ENCODE measurements at regions not wholly inside any gene's neighbourhood (a gene's known extent, or its start where the extent isn't known, plus 50 kb on each side); places are given as distances from the start of the nearest gene placed in this dataset.
A peak's percentile ranks its signal among the peaks of the same experiment; 100 is the strongest.

DNA sequence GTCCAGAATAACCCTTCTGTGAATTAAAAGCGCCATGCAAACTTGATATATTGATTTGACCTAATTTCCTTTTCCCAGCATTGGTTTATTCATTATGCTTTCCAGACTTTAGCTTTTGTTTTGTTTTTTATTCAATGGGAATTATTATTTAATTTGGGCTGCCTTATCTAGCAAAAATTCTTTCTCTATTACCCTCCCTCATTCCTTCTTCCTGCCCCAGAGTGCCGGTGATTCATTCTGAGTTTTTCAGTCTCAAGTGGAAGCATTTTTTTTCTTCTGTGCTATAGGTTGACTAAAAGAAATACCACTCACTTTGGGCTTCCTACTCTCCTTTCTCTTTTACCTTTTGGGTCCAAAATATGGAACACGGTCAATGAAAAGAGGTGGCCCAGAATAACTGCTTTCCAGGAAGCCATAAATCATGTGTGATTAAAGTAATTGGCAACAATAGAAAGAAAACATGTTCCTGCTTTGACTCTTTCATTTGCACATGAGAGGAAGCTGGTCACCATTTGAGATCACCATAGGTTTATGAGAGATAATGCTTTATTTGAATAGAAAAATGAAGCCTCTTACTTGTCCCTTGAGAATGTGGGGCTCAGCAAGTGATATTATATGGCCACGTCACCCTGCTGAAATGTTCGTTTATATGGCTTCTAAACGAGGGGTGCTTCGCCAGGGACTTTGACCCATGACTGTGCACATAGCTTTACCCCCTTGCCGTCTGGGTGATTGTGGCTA, 422.8 kb upstream of the ZEB2 start:
- ATAC-seq (no peak), DNase-seq (no peak)
- intact Hi-C loops (cut with micrococcal nuclease), result no loop called here

DNA sequence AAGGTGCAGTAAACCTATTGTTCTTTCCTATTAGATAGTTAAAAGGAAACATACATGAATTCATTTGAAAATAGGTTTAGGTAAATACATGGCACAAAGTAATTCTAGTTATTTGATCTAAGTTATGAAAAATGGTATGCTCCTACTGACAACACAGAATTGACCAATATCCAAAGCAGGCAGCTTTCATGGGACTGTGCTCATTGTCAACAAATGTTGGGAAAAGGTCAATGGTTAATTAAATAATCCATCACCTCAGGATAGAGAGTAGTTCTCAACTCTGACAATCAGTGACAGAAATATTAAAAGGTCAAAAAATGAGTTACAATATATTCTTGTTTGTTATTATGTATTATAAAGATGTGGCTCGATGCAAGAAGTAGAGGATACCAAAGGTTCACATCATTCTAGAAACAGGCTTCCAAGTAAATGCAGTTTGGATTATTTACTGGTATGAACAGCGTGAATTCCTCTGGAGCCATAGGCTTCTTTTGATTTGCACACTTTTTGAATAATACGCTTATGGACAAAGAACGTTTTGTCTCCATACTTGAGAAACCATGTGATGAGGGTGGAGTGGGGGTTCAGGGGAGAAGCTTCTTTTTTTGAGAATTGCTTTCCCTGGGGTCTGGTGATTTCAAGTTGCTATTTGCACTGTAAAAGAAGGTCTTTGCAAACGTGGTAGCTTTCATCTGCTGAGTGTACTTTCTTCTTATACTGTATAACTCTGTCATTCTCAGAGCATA, 422.0 kb upstream of the ZEB2 start:
- DNase-seq, result no peak
- intact Hi-C loops (cut with micrococcal nuclease), result no loop called here
- ATAC-seq, result no peak

DNA sequence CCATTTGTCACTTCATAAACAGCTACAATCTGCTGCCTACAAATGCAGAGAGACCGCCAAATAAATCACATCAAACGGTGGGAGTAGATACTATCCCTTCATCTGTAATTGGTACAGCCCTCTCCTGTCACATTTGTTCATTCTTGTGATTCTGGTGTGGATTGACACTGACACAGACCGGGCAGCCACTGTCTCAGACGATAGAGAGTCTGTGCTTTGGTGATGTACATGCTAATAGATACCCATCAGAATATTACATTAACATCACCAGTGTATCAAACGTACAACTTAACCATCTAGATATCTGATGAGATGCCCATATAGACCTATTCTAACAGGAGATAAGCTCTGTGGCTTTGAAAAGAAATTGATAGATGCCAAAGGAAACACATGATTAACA, 419.7 kb upstream of the ZEB2 start:
- intact Hi-C loops (cut with micrococcal nuclease), result no loop called here
- DNase-seq, result no peak
- ATAC-seq, result no peak

DNA sequence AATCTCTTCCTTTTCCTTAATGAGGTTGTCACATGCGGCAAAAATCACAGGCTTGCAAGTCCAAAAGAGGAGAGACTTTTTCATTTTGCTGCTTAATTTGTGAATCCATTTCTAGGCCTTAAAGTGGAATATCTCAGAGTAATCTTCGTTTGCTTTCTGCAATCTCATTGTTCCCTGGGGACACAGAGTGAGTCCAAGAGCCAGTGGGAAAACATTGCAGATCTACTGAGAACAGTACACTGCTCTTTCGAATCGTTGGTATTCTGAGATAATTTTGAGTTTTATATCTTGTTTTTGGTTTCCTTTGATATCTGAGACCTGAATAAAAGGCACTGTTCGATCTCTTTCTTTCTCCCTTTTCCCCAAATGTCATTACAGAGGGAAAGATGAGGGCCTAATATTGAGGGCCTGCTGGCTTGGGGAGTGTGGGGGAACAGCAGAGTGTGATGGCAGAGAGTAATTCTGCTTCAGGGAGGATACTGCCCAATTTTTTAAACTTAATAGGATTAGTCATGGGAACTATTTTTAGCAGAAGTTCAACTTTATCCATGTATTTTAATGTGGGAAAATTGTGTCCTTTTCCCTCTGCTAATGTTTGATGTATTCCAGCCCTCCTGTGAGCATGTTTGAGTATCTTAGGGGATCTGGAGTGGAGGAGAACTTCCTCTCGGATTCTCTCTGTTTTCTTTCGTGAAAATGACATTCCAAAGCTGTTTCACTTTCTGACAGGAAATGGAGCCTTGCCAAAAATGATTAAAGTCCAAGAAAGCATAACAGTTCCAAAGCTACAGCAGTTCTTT, 418.2 kb upstream of the ZEB2 start:
- intact Hi-C loops (cut with micrococcal nuclease), result no loop called here
- DNase-seq, result no peak
- peak; percentile 90 for ATAC-seq

DNA sequence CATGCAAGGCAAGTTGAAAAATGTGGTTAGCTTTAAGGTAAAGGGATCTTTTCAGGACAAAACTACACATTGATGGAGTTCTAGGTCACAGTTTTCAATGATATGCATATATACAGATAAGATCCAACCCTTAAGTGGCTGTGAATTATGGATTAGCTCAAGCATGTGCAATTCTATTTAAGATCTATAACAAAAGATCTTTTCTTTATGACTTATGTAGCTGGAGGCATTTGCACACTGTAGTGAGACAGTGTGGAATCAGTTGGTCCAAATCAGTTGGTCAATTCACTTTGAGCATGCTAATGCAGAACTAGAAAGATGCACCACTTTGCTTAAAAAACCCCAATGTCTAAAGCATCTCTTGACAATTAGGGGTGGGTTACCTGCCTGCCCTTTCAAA, 417.1 kb upstream of the ZEB2 start:
- no peak for ATAC-seq
- intact Hi-C loops (cut with micrococcal nuclease), result no loop called here

DNA sequence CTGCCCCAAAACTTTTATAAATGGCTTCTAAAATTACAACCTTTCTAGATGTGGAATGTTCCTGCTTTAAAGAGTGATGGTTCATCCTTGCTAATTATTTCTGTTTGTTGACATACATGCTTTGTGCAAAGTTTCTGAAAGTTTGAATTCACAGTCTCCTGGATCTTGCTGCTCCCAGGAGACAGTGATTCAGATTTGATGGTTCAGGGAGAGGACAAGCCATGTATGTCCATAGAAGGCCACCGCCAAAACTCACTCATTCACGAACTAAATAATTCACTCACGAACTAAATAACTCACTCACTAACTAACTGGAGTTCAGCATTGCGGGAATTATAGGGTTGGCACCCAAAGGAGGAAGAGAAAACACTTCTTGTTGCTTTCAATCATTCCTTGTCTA, 416.5 kb upstream of the ZEB2 start:
- peak; percentile 24 for ATAC-seq

More for the DNA sequence above, 417.1 kb upstream of the ZEB2 start:
- DNase-seq, result no peak

DNA sequence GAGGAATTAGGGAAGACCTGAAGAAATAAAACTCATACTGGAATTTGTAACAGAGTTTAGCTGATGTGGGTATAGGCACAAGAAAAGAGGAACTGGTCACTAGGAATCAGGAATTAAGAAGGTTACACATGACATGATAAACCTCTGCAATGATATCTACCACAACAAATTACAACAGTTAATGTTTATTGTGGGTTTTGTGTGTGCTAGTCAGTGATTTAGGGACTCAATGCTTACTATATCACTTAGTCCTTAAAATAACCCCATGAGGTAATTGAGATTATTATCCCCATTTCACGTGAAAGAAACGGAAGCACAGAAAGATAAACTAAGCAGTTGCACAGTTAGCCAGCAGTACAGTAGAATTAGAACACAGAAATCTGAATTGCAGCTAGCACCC, 415.8 kb upstream of the ZEB2 start:
- DNase-seq (no peak), ATAC-seq (no peak)
- intact Hi-C loops (cut with micrococcal nuclease), result no loop called here

More for the DNA sequence above, 416.5 kb upstream of the ZEB2 start:
- intact Hi-C loops (cut with micrococcal nuclease), result no loop called here
- no peak for DNase-seq

DNA sequence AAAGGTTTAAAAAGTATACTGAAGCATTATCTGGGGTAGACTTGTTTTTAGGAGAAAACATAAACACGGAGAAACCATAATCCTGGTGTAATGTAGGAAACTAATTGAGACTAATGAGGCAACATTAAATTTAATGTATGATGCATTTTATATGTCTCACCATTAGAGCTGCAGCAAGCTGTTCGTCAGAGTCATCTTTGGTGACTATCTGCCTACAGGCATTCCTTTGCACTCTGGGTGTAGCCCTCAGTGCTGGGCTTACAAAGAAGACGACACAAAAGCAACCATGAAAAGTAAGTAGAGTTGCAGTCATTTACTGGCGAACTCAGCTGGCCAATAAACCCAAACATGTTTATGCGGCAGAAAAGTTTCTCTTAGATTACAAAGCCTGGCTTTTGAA, 415.3 kb upstream of the ZEB2 start:
- ATAC-seq (no peak), DNase-seq (no peak)
- intact Hi-C loops (cut with micrococcal nuclease), result no loop called here

DNA sequence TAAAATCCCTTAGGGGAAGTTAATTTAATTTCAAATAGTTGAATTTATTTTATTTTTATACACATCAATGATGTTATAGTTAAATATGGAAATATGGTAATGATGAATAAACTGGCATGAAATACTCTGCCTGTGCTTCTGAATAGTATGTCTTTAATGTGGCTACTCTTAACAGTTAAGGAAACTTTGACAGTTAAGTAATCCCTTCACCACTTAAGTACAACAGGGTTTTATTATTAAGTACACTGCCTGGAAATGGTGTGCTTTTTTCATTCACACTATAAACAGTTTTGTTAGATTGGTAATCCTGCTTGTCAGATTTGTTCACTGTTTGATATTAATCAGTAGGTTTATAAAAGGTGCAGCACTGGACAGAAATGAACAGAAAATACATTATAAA, 412.0 kb upstream of the ZEB2 start:
- DNase-seq (no peak), ATAC-seq (no peak)
- intact Hi-C loops (cut with micrococcal nuclease), result no loop called here

DNA sequence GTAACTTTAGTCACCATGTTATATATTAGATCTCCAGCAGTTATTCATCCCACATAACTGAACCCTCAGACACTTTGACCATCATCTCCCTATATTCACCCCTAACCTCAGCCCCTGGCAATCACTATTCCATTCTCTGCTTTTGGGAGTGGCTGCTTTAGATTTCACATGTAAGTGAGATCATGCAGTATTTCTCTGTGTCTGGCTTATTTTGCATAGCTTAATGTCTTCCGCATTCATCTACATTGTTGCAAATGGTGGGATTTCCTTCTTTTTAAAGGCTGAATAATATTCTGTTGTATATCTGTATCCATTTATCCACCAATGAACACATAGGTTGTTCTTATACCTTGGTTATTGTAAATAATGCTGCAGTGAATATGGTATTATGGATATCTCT, 411.6 kb upstream of the ZEB2 start:
- ATAC-seq, result no peak
- DNase-seq, result no peak
- intact Hi-C loops (cut with micrococcal nuclease), result no loop called here

DNA sequence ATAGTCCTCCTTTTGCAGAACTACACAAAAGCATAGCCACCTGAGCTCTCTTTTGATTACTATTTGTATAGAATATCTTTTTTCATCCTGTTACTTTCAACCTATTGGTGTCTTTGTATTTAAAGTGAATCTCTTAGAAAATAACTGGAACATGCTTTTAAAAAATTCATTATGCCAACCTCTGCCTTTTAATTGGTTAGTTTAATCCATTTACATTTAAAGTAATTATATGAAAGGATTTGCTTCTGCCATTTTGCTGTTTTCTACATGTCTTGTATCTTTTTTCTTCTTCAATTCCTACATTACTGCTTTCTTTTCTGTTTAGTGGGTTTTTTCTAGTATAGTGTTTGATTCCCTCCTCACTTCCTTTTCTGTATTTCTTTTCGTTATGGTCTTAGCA, 407.5 kb upstream of the ZEB2 start:
- intact Hi-C loops (cut with micrococcal nuclease), result no loop called here
- ATAC-seq (no peak), DNase-seq (no peak)

DNA sequence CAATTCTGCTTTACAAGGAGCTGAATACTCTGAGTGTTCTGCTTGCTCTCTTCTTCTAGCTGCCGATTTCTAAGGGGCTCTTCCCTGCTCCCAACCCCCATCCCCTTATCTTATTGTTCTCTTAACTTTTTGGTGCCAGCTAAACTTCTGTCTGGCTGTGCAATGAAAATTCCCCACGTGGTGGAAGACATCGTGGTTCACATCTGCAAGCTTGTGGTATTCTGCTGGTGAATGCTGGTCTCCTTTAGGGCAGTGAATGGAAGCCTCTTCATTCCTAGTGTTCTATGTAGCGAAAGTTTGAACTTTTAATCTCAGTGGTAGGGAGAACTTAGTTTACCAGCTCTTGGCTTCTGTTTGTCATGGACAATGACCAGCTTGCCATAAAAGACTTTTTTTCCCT, 406.0 kb upstream of the ZEB2 start:
- DNase-seq (no peak), ATAC-seq (no peak)
- intact Hi-C loops (cut with micrococcal nuclease), result no loop called here

DNA sequence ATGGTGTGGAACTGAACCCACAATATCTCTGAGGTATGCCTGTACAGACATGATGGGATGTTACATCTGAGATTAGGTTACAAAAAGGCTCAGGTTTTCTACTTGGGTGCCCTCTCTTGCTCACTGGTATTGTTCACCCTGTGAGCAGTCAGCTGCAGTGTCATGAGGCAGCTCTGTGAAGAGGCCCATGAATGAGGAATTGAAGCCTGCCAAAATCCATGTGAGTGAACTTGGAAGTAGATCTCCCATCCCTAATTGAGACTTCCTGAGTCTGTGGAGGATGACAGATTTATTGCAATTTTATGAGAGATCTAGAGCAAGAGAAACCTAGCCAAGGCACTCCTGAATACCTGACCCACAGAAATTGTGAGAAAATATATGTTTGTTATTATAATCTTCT, 404.9 kb upstream of the ZEB2 start:
- no peak for DNase-seq
- ATAC-seq, result no peak
- intact Hi-C loops (cut with micrococcal nuclease), result no loop called here

DNA sequence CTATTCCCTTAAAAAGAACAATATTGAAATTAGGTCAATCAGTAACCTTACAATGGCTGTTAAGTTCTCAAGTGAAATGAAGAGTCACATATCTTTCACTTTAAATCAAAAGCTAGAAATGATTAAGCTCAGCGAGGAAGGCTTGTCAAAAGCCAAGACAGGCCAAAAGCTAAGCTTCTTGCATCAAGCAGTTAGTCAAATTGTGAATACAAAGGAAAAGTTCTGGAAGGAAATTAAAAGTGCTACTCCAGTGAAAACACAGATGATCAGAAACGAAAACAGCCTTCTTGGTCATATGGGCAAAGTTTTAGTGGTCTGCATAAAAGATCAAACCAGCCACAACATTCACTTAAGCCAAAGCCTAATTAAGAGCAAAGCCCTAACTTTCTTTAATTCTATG, 402.6 kb upstream of the ZEB2 start:
- ATAC-seq, result no peak
- no peak for DNase-seq
- intact Hi-C loops (cut with micrococcal nuclease), result no loop called here

DNA sequence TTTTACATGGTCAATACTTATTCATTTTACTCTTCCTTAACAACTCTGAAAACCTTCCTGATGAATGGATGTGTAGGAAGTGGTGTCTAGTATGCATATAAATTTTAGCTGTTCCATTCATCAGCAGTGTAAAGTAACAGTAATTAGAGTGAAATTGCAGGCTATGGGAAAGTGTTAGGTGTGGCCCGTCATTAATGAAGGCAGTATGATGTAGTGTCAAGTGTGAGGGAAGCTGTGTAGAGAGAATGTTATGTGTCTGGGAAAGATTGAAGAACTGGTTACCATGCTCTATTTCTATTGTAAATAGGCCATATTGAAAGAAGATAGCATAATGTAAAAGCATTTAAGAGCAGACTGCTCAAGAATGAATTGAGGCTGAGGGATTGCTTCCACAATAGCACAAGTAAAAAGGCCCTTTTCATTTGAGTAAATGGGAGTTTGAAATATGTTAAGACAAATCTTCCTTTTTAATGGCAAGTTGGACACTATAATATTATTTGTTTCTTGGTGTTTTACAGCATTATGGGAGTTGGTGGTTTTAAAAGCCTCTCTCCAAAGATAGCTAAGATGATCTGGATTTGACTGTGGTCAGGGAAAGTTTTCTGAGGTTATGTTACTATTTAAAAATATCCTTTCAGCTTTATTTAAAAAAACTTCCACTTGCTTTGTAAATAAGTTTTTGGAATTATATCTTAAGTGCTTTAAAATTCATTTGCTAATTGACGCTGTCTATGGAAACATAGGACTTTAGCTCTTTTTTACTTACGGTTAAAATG, 401.0 kb upstream of the ZEB2 start:
- intact Hi-C loops (cut with micrococcal nuclease), result no loop called here
- ATAC-seq (no peak), DNase-seq (no peak)

DNA sequence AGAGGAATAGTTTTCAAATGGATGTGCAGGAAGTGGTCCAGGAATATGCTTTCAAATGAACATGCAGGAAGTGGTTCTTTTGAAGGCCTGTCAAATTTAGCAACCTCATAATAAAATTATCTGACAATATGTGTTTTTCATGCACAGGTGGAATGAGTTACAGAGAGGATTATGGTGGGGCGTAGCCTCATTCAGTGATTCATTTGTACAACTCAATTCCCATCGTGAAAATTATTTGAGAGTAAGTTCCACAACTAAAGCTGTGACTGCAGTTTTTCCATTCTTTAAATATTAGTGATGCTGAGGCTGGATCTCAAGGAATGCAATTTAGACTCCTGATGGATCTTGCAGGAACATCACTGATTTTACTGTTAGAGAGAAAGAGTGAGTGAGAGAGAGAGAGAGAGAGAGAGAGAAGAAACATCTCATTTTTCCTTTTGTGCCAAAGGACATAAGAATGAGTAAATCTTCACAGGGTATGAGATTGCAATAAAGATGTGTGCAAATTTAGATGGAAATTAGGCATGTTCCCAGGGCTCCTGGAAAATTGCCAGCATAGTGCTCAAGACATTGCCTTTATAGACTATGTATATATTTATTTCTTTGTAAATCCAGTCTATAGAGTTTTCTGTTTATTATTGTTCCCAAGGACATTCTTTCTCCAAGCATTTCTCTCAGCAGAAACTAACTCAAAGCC, 394.9 kb upstream of the ZEB2 start:
- no peak for ATAC-seq
- no peak for DNase-seq
- intact Hi-C loops (cut with micrococcal nuclease), result no loop called here

DNA sequence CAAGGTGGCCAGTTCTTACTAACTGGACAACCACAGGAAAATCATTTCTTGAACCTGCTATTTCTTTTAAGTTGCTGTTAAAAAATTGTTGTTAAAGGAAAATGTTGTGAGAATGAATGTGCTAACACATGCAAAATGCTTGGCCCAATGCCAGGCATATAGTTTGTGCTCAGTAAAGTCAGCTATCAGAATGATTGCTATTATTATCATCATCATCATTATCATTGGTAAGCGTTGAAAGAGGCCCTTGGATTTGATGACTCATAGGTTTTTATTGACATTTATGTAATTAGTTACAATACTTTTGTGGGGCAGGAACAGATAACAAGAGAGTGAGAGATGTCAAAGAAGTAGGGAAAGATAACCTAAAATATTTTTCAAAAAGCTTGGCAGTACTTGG, 394.2 kb upstream of the ZEB2 start:
- intact Hi-C loops (cut with micrococcal nuclease), result no loop called here
- DNase-seq, result no peak
- no peak for ATAC-seq

DNA sequence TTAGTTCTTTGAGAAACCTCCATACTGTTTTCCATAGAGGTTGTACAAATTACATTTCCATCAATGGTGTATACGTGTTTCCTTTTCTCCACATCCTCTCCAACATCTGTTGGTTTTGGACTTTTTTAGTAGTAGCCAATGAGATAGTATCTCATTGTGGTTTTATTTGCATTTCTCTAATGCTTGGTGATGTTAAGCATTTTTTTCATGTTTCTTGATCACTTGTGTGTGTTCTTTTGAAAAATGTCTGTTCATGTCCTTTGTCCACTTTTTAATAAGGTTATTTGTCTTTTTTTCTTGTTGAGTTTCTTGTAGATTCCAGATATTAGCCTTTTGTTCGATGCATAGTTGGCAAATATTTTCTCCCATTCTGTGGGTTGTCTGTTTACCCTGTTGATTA, 392.3 kb upstream of the ZEB2 start:
- no peak for ATAC-seq
- intact Hi-C loops (cut with micrococcal nuclease), result no loop called here
- DNase-seq, result no peak

DNA sequence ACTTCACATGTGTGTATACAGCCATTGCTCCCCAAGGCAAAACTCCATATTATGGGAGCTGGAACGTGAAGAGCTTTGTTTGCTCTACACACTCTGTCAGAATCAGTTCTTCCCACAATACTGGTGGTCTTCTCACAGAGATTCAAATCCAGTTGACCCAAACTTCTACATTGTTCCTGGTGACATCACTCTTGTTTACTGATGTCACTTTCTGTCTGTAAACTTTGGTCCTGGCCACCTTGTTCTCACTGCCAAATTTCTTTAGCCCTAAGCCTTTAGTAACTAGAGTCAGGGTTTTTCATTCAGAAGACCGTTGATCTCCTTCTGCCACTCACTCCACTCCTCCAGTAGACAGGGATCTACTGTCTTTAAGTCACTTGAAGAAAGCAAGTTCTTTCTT, 386.0 kb upstream of the ZEB2 start:
- ATAC-seq (no peak), DNase-seq (no peak)
- intact Hi-C loops (cut with micrococcal nuclease), result no loop called here

Data from left ventricle myocardium superior (tissue), 1 donor.